ENCODE measurements at regions not wholly inside any gene's neighbourhood (a gene's known extent, or its start where the extent isn't known, plus 50 kb on each side); places are given as distances from the start of the nearest gene placed in this dataset.

DNA sequence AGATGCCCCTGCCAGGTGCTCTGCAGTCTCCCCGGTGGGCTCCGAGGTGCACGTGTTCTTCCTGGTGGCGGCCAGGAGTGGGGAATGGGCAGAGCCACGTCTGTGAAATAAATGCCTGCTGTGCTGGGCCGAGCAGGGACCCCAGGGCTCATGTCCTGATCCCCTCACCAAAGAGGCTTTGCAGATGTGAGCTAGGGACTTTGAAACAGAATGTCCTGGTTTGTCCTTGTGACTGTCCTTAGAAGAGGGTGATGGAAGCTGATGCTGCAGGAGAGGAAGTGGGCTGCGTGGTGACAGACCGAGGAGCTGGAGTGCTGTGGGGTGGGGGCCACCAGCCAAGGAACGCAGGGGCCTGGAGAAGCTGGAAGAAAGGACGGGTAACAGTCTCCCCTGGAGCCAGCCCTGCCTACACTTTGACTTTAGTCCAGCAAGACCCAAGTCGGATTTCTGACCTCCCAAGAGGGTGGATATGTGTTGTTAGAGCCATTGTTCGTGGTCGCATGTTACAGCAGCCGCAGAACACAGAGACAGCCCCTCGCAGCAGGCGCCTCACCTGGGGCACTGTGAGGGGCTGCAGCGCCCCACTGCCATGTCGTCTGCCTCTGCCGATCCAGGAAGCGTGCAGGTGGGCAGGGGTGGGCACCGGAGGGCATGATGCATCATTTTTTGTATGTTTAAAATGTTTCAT is 217.9 kb upstream of the CIBAR2 start:
- Mint-ChIP-seq H3K4me3 (ENCODE audit: unreplicated experiment) (no peak overlapping the region), H3K27ac (ENCODE audit: unreplicated experiment) (peak overlapping the region; percentile 24), H3K27me3 (ENCODE audit: low read depth) (peaks cover 3% of the 10 kb centered on the region), H3K9me3 (ENCODE audit: low read depth) (no peaks in the 10 kb centered on the region), H3K4me1 (ENCODE audit: low read depth) (peaks cover 33% of the 10 kb centered on the region), H3K36me3 (ENCODE audit: low read depth) (no peaks in the 10 kb centered on the region)
- TF ChIP-seq, protein P1, sequence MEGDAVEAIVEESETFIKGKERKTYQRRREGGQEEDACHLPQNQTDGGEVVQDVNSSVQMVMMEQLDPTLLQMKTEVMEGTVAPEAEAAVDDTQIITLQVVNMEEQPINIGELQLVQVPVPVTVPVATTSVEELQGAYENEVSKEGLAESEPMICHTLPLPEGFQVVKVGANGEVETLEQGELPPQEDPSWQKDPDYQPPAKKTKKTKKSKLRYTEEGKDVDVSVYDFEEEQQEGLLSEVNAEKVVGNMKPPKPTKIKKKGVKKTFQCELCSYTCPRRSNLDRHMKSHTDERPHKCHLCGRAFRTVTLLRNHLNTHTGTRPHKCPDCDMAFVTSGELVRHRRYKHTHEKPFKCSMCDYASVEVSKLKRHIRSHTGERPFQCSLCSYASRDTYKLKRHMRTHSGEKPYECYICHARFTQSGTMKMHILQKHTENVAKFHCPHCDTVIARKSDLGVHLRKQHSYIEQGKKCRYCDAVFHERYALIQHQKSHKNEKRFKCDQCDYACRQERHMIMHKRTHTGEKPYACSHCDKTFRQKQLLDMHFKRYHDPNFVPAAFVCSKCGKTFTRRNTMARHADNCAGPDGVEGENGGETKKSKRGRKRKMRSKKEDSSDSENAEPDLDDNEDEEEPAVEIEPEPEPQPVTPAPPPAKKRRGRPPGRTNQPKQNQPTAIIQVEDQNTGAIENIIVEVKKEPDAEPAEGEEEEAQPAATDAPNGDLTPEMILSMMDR (IDR thresholded peaks at IDR 0.05) = no peak
- DNase-seq (ENCODE audit: low spot score) = no peak

DNA sequence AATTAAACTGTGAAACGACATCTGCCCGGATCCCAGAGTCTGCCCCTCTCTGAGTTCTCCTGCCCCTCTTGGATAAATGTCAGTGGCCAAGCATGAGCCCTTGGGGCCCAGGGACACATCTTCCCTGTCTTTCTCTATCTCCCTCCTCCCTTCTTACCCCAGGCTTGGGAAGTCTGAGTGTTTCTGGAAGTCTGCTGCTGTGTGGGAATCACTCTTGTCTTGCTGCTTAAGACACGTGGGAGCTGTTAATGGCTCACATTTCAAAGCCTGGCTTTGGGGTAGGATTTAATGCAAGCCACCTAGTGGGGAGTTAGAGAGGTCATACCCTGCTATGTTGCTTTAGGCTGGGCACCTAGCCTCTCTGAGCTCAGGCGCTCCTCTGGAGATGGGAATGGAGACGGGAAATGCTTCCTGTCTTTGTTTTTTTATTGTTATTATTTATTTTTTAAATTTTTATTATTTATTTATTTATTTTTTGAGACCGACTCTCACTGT is 218.5 kb upstream of the CIBAR2 start:
- DNase-seq (ENCODE audit: low spot score) = no peak
- Mint-ChIP-seq H3K4me3 (ENCODE audit: unreplicated experiment) (peak overlapping the region; percentile 31), H3K9me3 (ENCODE audit: low read depth) (no peaks in the 10 kb centered on the region), H3K27me3 (ENCODE audit: low read depth) (peaks cover 6% of the 10 kb centered on the region), H3K4me1 (ENCODE audit: low read depth) (peaks cover 37% of the 10 kb centered on the region), H3K36me3 (ENCODE audit: low read depth) (no peaks in the 10 kb centered on the region), H3K27ac (ENCODE audit: unreplicated experiment) (peak overlapping the region; percentile 85)
- TF ChIP-seq, protein P1 (IDR thresholded peaks at IDR 0.05) = peak; percentile 80

DNA sequence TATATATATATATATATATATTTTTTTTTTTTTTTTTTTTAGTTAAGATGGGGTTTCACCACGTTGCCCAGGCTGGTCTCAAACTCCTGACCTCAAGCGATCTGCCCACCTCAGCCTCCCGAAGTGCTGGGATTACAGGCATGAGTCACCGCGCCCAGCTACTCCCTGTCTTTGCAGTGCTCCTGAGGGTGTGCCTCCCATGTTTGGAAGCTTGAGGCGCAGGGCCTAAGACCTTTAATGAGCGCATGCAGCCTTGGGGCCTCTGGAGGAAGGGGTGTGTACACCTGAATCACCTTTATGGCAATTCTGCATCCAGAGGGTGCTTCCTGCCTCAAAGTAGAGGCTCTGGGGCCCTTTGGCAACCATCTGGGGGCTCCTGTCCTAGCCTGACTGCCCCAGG is 219.4 kb upstream of the CIBAR2 start:
- H3K9me3 Mint-ChIP-seq (ENCODE audit: low read depth) = no peaks in the 10 kb centered on the region
- no peak overlapping the region for H3K27ac Mint-ChIP-seq (ENCODE audit: unreplicated experiment)
- H3K4me1 Mint-ChIP-seq (ENCODE audit: low read depth) = peaks cover 31% of the 10 kb centered on the region
- TF ChIP-seq, protein P1 (IDR thresholded peaks at IDR 0.05) = no peak
- DNase-seq (ENCODE audit: low spot score) = no peak
- no peaks in the 10 kb centered on the region for H3K36me3 Mint-ChIP-seq (ENCODE audit: low read depth)
- peaks cover 6% of the 10 kb centered on the region for H3K27me3 Mint-ChIP-seq (ENCODE audit: low read depth)
- H3K4me3 Mint-ChIP-seq (ENCODE audit: unreplicated experiment) = no peak overlapping the region

DNA sequence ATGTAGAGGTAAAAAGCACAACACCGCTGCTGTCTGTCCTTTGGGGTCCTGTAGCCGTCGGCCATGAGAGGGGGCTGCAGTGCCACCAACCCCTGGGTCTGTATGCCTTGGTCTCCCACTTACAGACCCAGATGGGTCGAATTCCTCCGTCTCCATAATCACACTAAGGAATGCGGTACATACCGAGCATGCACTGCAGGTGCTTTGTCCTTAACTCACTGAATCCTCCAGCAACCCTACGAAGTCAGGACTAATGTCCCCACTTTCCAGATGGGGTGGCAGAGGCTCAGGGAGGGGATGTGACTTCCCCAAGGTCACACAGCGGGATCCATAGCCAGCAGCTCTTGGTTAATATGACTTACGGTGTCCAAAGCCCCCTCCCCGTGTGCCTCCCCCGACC is 219.9 kb upstream of the CIBAR2 start:
- DNase-seq (ENCODE audit: low spot score) = no peak
- Mint-ChIP-seq H3K36me3 (ENCODE audit: low read depth) (no peaks in the 10 kb centered on the region), H3K4me3 (ENCODE audit: unreplicated experiment) (no peak overlapping the region), H3K4me1 (ENCODE audit: low read depth) (peaks cover 29% of the 10 kb centered on the region), H3K27me3 (ENCODE audit: low read depth) (peaks cover 6% of the 10 kb centered on the region), H3K9me3 (ENCODE audit: low read depth) (no peaks in the 10 kb centered on the region), H3K27ac (ENCODE audit: unreplicated experiment) (no peak overlapping the region)
- TF ChIP-seq, protein P1 (IDR thresholded peaks at IDR 0.05) = no peak

DNA sequence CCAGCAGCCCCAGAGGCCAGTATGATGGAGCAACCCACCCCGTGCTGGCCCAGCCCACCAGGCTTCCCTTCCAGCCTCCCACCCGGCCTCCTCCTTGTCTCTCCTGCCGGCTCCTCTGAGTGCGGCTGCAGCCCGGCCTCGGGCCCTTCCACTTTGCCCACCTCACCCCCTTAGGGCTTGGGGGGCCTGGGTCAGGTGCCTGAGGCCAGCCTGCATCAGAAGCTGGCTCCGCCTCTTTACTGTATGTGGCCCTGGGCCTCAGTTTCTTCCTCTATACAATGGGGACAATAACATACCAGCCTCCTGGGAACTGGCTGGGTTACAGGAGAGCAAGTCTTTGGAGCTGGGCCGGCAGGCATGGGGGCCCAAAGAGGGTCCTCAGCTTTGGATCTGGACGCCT is 221.1 kb upstream of the CIBAR2 start:
- Mint-ChIP-seq H3K36me3 (ENCODE audit: low read depth) (no peaks in the 10 kb centered on the region), H3K27me3 (ENCODE audit: low read depth) (peaks cover 6% of the 10 kb centered on the region), H3K27ac (ENCODE audit: unreplicated experiment) (no peak overlapping the region), H3K4me1 (ENCODE audit: low read depth) (peaks cover 27% of the 10 kb centered on the region), H3K9me3 (ENCODE audit: low read depth) (no peaks in the 10 kb centered on the region), H3K4me3 (ENCODE audit: unreplicated experiment) (no peak overlapping the region)
- TF ChIP-seq, protein P1 (IDR thresholded peaks at IDR 0.05) = no peak
- DNase-seq (ENCODE audit: low spot score) = no peak

All from chondrocyte (in vitro differentiated cells).